CD4-positive, alpha-beta T cell (primary cell): ENCODE measurements at regions not wholly inside any gene's neighbourhood (a gene's known extent, or its start where the extent isn't known, plus 50 kb on each side); places are given as distances from the start of the nearest gene placed in this dataset.

Experiments
- ATAC-seq: fragments of 200-7000 bp; cut with Tn5 transposase; one replicate; pipeline ENCODE4 v1.10.0; 2022; ENCODE audit warnings: mild to moderate bottlenecking; ENCODE audit not compliant: poor library complexity
- CTCF ChIA-PET: fragments of 350-600 bp; sonication (Branson Sonifier 250); formaldehyde crosslinking; loops from one replicate; lab custom pipeline; 2021; ENCODE audit warnings: antibody characterized with exemption, inconsistent platforms; lab: Charles Lee
- POLR2A ChIA-PET: fragments of 350-600 bp; sonication (Branson Sonifier 250); formaldehyde crosslinking; loops from one replicate; lab custom pipeline; 2021; ENCODE audit warnings: antibody characterized with exemption, inconsistent platforms; lab: Charles Lee
- DNase-seq, 14 experiments: peaks; one replicate each; pipeline ENCODE4 v3.0.0-alpha.2; 2013 to 2020; ENCODE audit warnings: mixed read lengths in 2 of 14
- H3K27ac ChIP-seq, 2 donors: one replicate each; pipeline versions ENCODE4 v1.5.1 to v1.7.0; 2013; ENCODE audit warnings: low read length in 2 of 2, low read depth in 1 of 2, mild to moderate bottlenecking in 1 of 2
- H3K27me3 ChIP-seq, 2 experiments: 1 replicate in 1 of 2; 2 replicates in 1 of 2; pipeline versions ENCODE4 v1.6.1 to v1.7.0; 2013; ENCODE audit warnings: low read length in 2 of 2, control low read depth in 1 of 2, mild to moderate bottlenecking in 1 of 2, moderate library complexity in 1 of 2; ENCODE audit not compliant: insufficient read depth in 2 of 2, control insufficient read depth in 1 of 2
- H3K36me3 ChIP-seq: one replicate; pipeline ENCODE4 v1.6.1; 2013; ENCODE audit warnings: low read length, control low read depth; ENCODE audit not compliant: insufficient read depth
- H3K4me1 ChIP-seq: one replicate; pipeline ENCODE4 v1.6.1; 2013; ENCODE audit warnings: low read length, control low read depth; ENCODE audit not compliant: insufficient read depth
- H3K4me3 ChIP-seq: one replicate; pipeline ENCODE4 v1.5.1; 2013; ENCODE audit warnings: mild to moderate bottlenecking, low read length, moderate library complexity
- H3K9me3 ChIP-seq, 2 experiments: 1 replicate in 1 of 2; 2 replicates in 1 of 2; pipeline versions ENCODE4 v1.6.1 to v1.7.0; 2013; ENCODE audit warnings: low read length in 2 of 2, mild to moderate bottlenecking in 2 of 2, control low read depth in 1 of 2, moderate library complexity in 1 of 2; ENCODE audit not compliant: control insufficient read depth in 1 of 2, insufficient read depth in 1 of 2
- H3K27ac Mint-ChIP-seq: one replicate; pipeline ENCODE4 v1.8.0; 2020; ENCODE audit warnings: mixed read lengths
- H3K27me3 Mint-ChIP-seq: one replicate; pipeline ENCODE4 v1.8.0; 2021; ENCODE audit warnings: mixed read lengths
- H3K36me3 Mint-ChIP-seq: one replicate; pipeline ENCODE4 v1.8.0; 2021; ENCODE audit warnings: low read depth, mixed read lengths
- H3K4me1 Mint-ChIP-seq: one replicate; pipeline ENCODE4 v1.8.0; 2021; ENCODE audit warnings: low read depth, mixed read lengths
- H3K4me3 Mint-ChIP-seq: one replicate; pipeline ENCODE4 v1.8.0; 2020; ENCODE audit warnings: mild to moderate bottlenecking, mixed read lengths
- H3K9me3 Mint-ChIP-seq: one replicate; pipeline ENCODE4 v1.8.0; 2020; ENCODE audit warnings: mixed read lengths
- intact Hi-C, 2 experiments: fragments of 100-400 bp; cut with DNase I in 1 of 2; cut with micrococcal nuclease in 1 of 2; formaldehyde crosslinking; loops; one replicate each; pipeline versions ENCODE4 v1.15.1 to v1.9.0; 2023 to 2025; cut with DNase I, micrococcal nuclease
- TF ChIP-seq, protein P1 (sequence below): fragments of 200-600 bp; IDR thresholded peaks from one replicate; pipeline ENCODE4 v1.8.0; 2022; ENCODE audit warnings: antibody characterized with exemption, mild to moderate bottlenecking

DNA sequence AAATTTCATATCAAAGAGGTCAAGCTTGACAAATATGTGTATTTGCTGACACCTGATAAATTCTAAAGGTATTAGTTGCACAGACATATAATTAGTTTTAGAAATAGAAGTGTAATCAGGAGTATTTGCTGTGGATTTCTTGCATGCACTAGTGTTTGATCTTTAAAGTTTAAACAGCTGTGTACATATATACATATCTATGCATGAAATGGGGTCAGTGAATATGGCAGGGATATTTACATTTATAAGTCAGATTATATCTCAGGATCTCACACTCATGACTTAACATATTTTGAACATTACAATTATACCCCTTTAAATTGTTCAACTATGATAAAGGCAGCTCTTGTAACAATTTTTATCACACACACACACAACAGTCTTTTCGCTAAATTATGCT, 547.4 kb upstream of the ACTRT1 start:
- Histone ChIP-seq H3K9me3 (no peaks in the 10 kb centered on the region), H3K4me1 (no peaks in the 10 kb centered on the region), H3K27ac (no peak overlapping the region), H3K4me3 (no peak overlapping the region), H3K27me3 (no peaks in the 10 kb centered on the region), H3K36me3 (no peaks in the 10 kb centered on the region)
- ChIA-PET POLR2A (no interaction called here), CTCF (no interaction called here)
- Mint-ChIP-seq H3K27ac (no peak overlapping the region), H3K4me1 (no peaks in the 10 kb centered on the region), H3K4me3 (no peak overlapping the region), H3K36me3 (no peaks in the 10 kb centered on the region), H3K9me3 (no peaks in the 10 kb centered on the region), H3K27me3 (no peaks in the 10 kb centered on the region)
- intact Hi-C loops = no loop called here
- TF ChIP-seq, protein P1, sequence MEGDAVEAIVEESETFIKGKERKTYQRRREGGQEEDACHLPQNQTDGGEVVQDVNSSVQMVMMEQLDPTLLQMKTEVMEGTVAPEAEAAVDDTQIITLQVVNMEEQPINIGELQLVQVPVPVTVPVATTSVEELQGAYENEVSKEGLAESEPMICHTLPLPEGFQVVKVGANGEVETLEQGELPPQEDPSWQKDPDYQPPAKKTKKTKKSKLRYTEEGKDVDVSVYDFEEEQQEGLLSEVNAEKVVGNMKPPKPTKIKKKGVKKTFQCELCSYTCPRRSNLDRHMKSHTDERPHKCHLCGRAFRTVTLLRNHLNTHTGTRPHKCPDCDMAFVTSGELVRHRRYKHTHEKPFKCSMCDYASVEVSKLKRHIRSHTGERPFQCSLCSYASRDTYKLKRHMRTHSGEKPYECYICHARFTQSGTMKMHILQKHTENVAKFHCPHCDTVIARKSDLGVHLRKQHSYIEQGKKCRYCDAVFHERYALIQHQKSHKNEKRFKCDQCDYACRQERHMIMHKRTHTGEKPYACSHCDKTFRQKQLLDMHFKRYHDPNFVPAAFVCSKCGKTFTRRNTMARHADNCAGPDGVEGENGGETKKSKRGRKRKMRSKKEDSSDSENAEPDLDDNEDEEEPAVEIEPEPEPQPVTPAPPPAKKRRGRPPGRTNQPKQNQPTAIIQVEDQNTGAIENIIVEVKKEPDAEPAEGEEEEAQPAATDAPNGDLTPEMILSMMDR = no peak
- ATAC-seq (no peak), DNase-seq (no peak)

DNA sequence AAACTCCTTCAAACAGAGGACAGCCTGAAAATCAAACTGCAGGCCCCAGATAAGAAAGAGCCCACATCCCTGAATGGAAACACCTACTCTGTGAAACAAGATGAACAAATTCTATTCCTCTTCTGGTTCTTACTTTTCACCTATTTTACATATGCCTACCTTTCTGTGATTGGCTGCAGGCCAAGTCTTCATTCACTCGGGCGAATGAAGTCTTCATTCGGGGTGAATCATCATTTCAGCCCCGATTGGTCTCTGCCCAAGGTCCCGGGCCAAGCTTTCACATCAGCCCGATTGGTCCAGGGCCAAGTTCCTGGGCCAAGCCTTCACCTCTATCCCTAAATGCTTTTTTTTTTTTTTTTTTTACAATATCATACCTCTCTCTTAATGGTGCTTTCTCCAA, 529.8 kb upstream of the ACTRT1 start:
- intact Hi-C loops = no loop called here
- Mint-ChIP-seq H3K27ac (no peak overlapping the region), H3K4me1 (no peaks in the 10 kb centered on the region), H3K4me3 (no peak overlapping the region), H3K36me3 (no peaks in the 10 kb centered on the region), H3K9me3 (no peaks in the 10 kb centered on the region), H3K27me3 (no peaks in the 10 kb centered on the region)
- no peaks in the 10 kb centered on the region for H3K36me3 ChIP-seq
- CTCF ChIA-PET = no interaction called here
- H3K27me3 ChIP-seq = no peaks in the 10 kb centered on the region
- H3K9me3 ChIP-seq = no peaks in the 10 kb centered on the region
- no peak for DNase-seq
- no peak for ATAC-seq
- H3K4me1 ChIP-seq = no peaks in the 10 kb centered on the region
- TF ChIP-seq, protein P1 = no peak
- no peak overlapping the region for H3K4me3 ChIP-seq
- no peak overlapping the region for H3K27ac ChIP-seq
- POLR2A ChIA-PET = no interaction called here

DNA sequence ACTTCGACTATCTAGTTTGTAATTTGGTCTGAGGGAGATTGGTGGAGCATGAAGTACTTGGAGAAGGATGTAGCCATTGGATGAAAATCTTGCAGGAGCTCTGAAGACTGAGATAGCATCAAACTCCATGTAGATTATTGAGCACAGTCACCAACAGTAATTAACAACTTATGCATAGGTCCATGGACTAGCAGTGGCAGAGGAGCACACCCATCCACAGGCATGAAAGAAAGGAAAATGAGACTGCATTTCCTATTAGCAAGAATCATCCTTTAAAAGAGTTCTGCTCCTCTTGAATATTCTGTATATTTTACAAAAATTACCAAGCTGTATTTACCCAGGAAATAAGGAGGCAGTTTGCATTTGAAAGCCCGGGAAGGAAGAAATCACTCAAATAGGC, 529.4 kb upstream of the ACTRT1 start:
- CTCF ChIA-PET = no interaction called here
- no peaks in the 10 kb centered on the region for H3K4me1 Mint-ChIP-seq
- no peaks in the 10 kb centered on the region for H3K27me3 Mint-ChIP-seq

More for the DNA sequence above, 529.4 kb upstream of the ACTRT1 start:
- POLR2A ChIA-PET = no interaction called here
- Histone ChIP-seq H3K9me3 (no peaks in the 10 kb centered on the region), H3K27me3 (no peaks in the 10 kb centered on the region), H3K4me1 (no peaks in the 10 kb centered on the region), H3K36me3 (no peaks in the 10 kb centered on the region), H3K27ac (no peak overlapping the region), H3K4me3 (no peak overlapping the region)
- intact Hi-C loops = no loop called here
- Mint-ChIP-seq H3K4me3 (no peak overlapping the region), H3K27ac (no peak overlapping the region), H3K9me3 (no peaks in the 10 kb centered on the region), H3K36me3 (no peaks in the 10 kb centered on the region)
- TF ChIP-seq, protein P1 = no peak
- ATAC-seq (no peak), DNase-seq (no peak)
